H1 (cell line): ENCODE measurements at regions not wholly inside any gene's neighbourhood (a gene's known extent, or its start where the extent isn't known, plus 50 kb on each side); places are given as distances from the start of the nearest gene placed in this dataset.

Experiments
- CTCF ChIA-PET: fragments of 300-600 bp; sonication (Branson Sonifier 250); formaldehyde crosslinking; loops from one replicate; lab custom pipeline; 2021; ENCODE audit not compliant: partially characterized antibody; lab: Charles Lee
- POLR2A ChIA-PET: fragments of 300-600 bp; sonication (Branson Sonifier 250); formaldehyde crosslinking; loops from one replicate; lab custom pipeline; 2021; ENCODE audit warnings: inconsistent platforms; ENCODE audit not compliant: partially characterized antibody; lab: Charles Lee
- DNase-seq, 2 experiments: peaks; one replicate each; pipeline versions ENCODE4 v3.0.0 to v3.0.0-alpha.2; 2010 to 2022; ENCODE audit warnings: low spot score in 2 of 2, low read depth in 1 of 2, mixed read lengths in 1 of 2
- FAIRE-seq: peaks from 2 replicates; lab custom pipeline; 2011; peaks lifted over from hg19 to GRCh38; lab: Jason Lieb, UNC
- H2AFZ ChIP-seq: 2 replicates; pipeline ENCODE4 v1.8.1; 2012; ENCODE audit warnings: low read length, inconsistent platforms
- H2AK5ac ChIP-seq: 2 replicates; pipeline ENCODE4 v1.6.1; 2013; ENCODE audit warnings: low read depth, low read length
- H2BK120ac ChIP-seq: replicated peaks from 2 replicates; pipeline ENCODE3; 2013; ENCODE audit warnings: low read depth, low read length, inconsistent platforms
- H2BK12ac ChIP-seq: 2 replicates; pipeline ENCODE4 v1.6.1; 2013; ENCODE audit warnings: low read depth, low read length
- H2BK15ac ChIP-seq: 2 replicates; pipeline ENCODE4 v1.6.1; 2013; ENCODE audit warnings: low read length
- H2BK20ac ChIP-seq: 2 replicates; pipeline ENCODE4 v1.6.1; 2013; ENCODE audit warnings: low read length
- H2BK5ac ChIP-seq: 2 replicates; pipeline ENCODE4 v1.6.1; 2013; ENCODE audit warnings: low read depth, low read length
- H3K14ac ChIP-seq: 2 replicates; pipeline ENCODE4 v1.6.1; 2013; ENCODE audit warnings: inconsistent platforms; ENCODE audit not compliant: insufficient read length
- H3K18ac ChIP-seq: 2 replicates; pipeline ENCODE4 v1.6.1; 2013; ENCODE audit warnings: low read length; ENCODE audit errors: extremely low read depth
- H3K23ac ChIP-seq: 2 replicates; pipeline ENCODE4 v1.6.1; 2013; ENCODE audit warnings: inconsistent platforms; ENCODE audit not compliant: insufficient read length
- H3K23me2 ChIP-seq: 2 replicates; pipeline ENCODE4 v1.6.1; 2013; ENCODE audit warnings: low read depth, low read length
- H3K27ac ChIP-seq: 2 replicates; pipeline ENCODE4 v1.6.1; 2011; ENCODE audit warnings: low read depth, low read length, inconsistent platforms
- H3K27me3 ChIP-seq, 4 experiments: replicated peaks in 1 of 4; 1 replicate in 1 of 4; 2 replicates in 3 of 4; pipeline versions ENCODE4 v1.6.1 to v1.8.1; 2011 to 2013; ENCODE audit warnings: low read length in 3 of 4, mild to moderate bottlenecking in 3 of 4, inconsistent platforms in 2 of 4, mixed read lengths in 2 of 4, moderate library complexity in 1 of 4; ENCODE audit not compliant: control insufficient read depth in 3 of 4, insufficient read depth in 3 of 4; ENCODE audit errors: extremely low read depth in 1 of 4
- H3K36me3 ChIP-seq, 4 experiments: 2 replicates each; pipeline versions ENCODE4 v1.6.1 to v1.8.1; 2011 to 2013; ENCODE audit warnings: mild to moderate bottlenecking in 4 of 4, low read length in 3 of 4, moderate library complexity in 2 of 4, control low read depth in 1 of 4, inconsistent platforms in 1 of 4; ENCODE audit not compliant: insufficient read depth in 4 of 4, control insufficient read depth in 2 of 4
- H3K4ac ChIP-seq: replicated peaks from 2 replicates; pipeline ENCODE3; 2013; ENCODE audit warnings: low read length, low read depth, mixed read lengths, inconsistent platforms; ENCODE audit not compliant: insufficient read length
- H3K4me1 ChIP-seq, 4 experiments: replicated peaks in 1 of 4; 1 replicate in 1 of 4; 2 replicates in 3 of 4; pipeline versions ENCODE4 v1.6.1 to v1.8.1; 2011 to 2013; ENCODE audit warnings: low read length in 3 of 4, inconsistent platforms in 2 of 4, mixed read lengths in 1 of 4; ENCODE audit not compliant: insufficient read depth in 4 of 4, control insufficient read depth in 3 of 4
- H3K4me2 ChIP-seq, 2 experiments: 2 replicates each; pipeline versions ENCODE4 v1.6.1 to v1.8.1; 2011 to 2013; ENCODE audit warnings: low read depth in 2 of 2, low read length in 2 of 2, control low read depth in 1 of 2, inconsistent platforms in 1 of 2, mild to moderate bottlenecking in 1 of 2; ENCODE audit not compliant: insufficient read depth in 1 of 2
- H3K4me3 ChIP-seq, 4 experiments: fragments of 200-600, 300-600 bp in 1 of 4; sonication (generic), shearing (Covaris generic), sonication (Bioruptor Twin) in 1 of 4; 2 replicates each; pipeline versions ENCODE4 v1.5.1 to v1.8.1; 2011 to 2016; ENCODE audit warnings: low read length in 4 of 4, low read depth in 3 of 4, control low read depth in 2 of 4, inconsistent platforms in 2 of 4, mild to moderate bottlenecking in 2 of 4, mixed read lengths in 1 of 4, moderate library complexity in 1 of 4; ENCODE audit not compliant: insufficient read depth in 2 of 4; ENCODE audit errors: extremely low read depth in 1 of 4
- H3K56ac ChIP-seq: replicated peaks from 2 replicates; pipeline ENCODE3; 2013; ENCODE audit warnings: low read depth, mild to moderate bottlenecking, mixed read lengths, low read length, inconsistent platforms; ENCODE audit not compliant: insufficient read length
- H3K79me1 ChIP-seq: 2 replicates; pipeline ENCODE4 v1.6.1; 2013; ENCODE audit warnings: low read depth, low read length, control low read depth
- H3K79me2 ChIP-seq, 2 experiments: 2 replicates each; pipeline versions ENCODE4 v1.6.1 to v1.8.1; 2012 to 2013; ENCODE audit warnings: low read length in 2 of 2, mild to moderate bottlenecking in 2 of 2, inconsistent platforms in 1 of 2; ENCODE audit not compliant: insufficient read depth in 2 of 2, control insufficient read depth in 1 of 2
- H3K9ac ChIP-seq, 4 experiments: replicated peaks in 1 of 4; 1 replicate in 1 of 4; 2 replicates in 3 of 4; pipeline versions ENCODE4 v1.6.1 to v1.8.1; 2011 to 2013; ENCODE audit warnings: low read depth in 3 of 4, low read length in 3 of 4, control low read depth in 2 of 4, mild to moderate bottlenecking in 2 of 4, moderate library complexity in 2 of 4, inconsistent platforms in 1 of 4; ENCODE audit errors: extremely low read depth in 1 of 4
- H3K9me3 ChIP-seq, 2 experiments: 2 replicates each; pipeline versions ENCODE4 v1.6.1 to v1.8.1; 2012 to 2013; ENCODE audit warnings: mild to moderate bottlenecking in 2 of 2, moderate library complexity in 2 of 2, control low read depth in 1 of 2, inconsistent platforms in 1 of 2, low read depth in 1 of 2, low read length in 1 of 2, mixed read lengths in 1 of 2; ENCODE audit not compliant: insufficient read depth in 2 of 2
- H4K20me1 ChIP-seq, 2 experiments: replicated peaks in 1 of 2; 2 replicates each; pipeline versions ENCODE3 to v1.8.1; 2011 to 2013; ENCODE audit warnings: inconsistent platforms in 2 of 2, low read length in 2 of 2, mild to moderate bottlenecking in 1 of 2; ENCODE audit not compliant: insufficient read depth in 2 of 2, control insufficient read depth in 1 of 2
- H4K5ac ChIP-seq: 2 replicates; pipeline ENCODE4 v1.6.1; 2013; ENCODE audit warnings: low read length, low read depth, mixed read lengths, inconsistent platforms; ENCODE audit not compliant: insufficient read length
- H4K8ac ChIP-seq: 2 replicates; pipeline ENCODE4 v1.8.0; 2013; ENCODE audit warnings: mild to moderate bottlenecking, moderate library complexity, low read length, inconsistent platforms; ENCODE audit not compliant: insufficient read depth; ENCODE audit errors: extremely low read depth
- H4K91ac ChIP-seq: replicated peaks from 2 replicates; pipeline ENCODE3; 2013; ENCODE audit warnings: low read length, mixed read lengths, inconsistent platforms; ENCODE audit not compliant: insufficient read length
- POLR2AphosphoS5 ChIP-seq: IDR thresholded peaks from 2 replicates; pipeline ENCODE4 v1.6.1; 2011; ENCODE audit warnings: low read depth, low read length
- SIN3A ChIP-seq, 2 experiments: IDR thresholded peaks in 1 of 2; conservative IDR thresholded peaks in 1 of 2; 2 replicates each; pipeline ENCODE4 v1.6.1; 2011 to 2012; ENCODE audit warnings: low read length in 2 of 2, improper control_type of control experiment in 1 of 2, low read depth in 1 of 2, mild to moderate bottlenecking in 1 of 2
- TAF7 ChIP-seq: optimal IDR thresholded peaks from 2 replicates; pipeline ENCODE3; 2011; ENCODE audit warnings: low read depth, mild to moderate bottlenecking, inconsistent platforms, low read length, moderate library complexity, borderline replicate concordance
- TCF12 ChIP-seq: IDR thresholded peaks from 2 replicates; pipeline ENCODE4 v1.6.1; 2011; ENCODE audit warnings: low read depth, mild to moderate bottlenecking, low read length
- whole genome bisulfite sequencing, 2 experiments: shearing (Covaris generic) in 1 of 2; methylation state at CpG; one replicate each; pipeline versions ENCODE4 v1.1.6 to v1.1.7; 2013 to 2015; ENCODE audit warnings: low lambda C conversion rate in 2 of 2, mixed read lengths in 2 of 2, inconsistent platforms in 1 of 2, low coverage in 1 of 2, missing lambda C conversion rate in 1 of 2; ENCODE audit not compliant: insufficient replicate concordance in 2 of 2, insufficient coverage in 1 of 2, insufficient read length in 1 of 2; ENCODE audit errors: extremely low coverage in 1 of 2, missing lambda C conversion rate in 1 of 2; 5-methylcytosine and 5-hydroxymethylcytosine counted together

GRCh38 chr5:125056671-125057485 lies 310.4 kb upstream of the ZNF608 start:
- no peak overlapping the region; the same call in 1 of the 2 replicates for H3K18ac ChIP-seq
- TF ChIP-seq SIN3A (conservative IDR thresholded peaks at IDR 0.05 in 1 of 2, IDR thresholded peaks at IDR 0.05 in 1 of 2; ENCODE audit: low read depth in 1 of 2, low read length in 2 of 2), result peak; percentile 51 to 84; a peak in 2 of 4 replicates
- TF ChIP-seq TCF12, result 0 out of 2 replicates have a peak, but pooled peaks have one; percentile 37
- no peak for TF ChIP-seq TAF7
- peak; percentile 28; the same call in 1 of the 2 replicates for TF ChIP-seq POLR2AphosphoS5
- no peak overlapping the region; the same call in 1 of the 2 replicates for H2BK5ac ChIP-seq
- FAIRE-seq (peak; percentile 28), DNase-seq (no peak)
- H3K9me3 ChIP-seq, result no peaks in the 10 kb centered on the region
- no peak overlapping the region for H4K8ac ChIP-seq
- no peak overlapping the region for H3K9ac ChIP-seq
- H3K79me2 ChIP-seq, result no peaks in the 10 kb centered on the region
- no peaks in the 10 kb centered on the region for H3K79me1 ChIP-seq
- no peak overlapping the region for H2AK5ac ChIP-seq
- H3K23me2 ChIP-seq, result no peaks in the 10 kb centered on the region
- H2BK20ac ChIP-seq, result no peak overlapping the region
- no peak overlapping the region for H2BK12ac ChIP-seq
- peak overlapping the region in 1 of 4 experiments; percentile 20; a peak in 1 of 8 replicates for H3K4me3 ChIP-seq
- no peak overlapping the region; a peak in 1 of 4 replicates for H3K4me2 ChIP-seq
- no peak overlapping the region for H4K5ac ChIP-seq
- H3K27ac ChIP-seq, result no peak overlapping the region
- H3K56ac ChIP-seq, result no peak overlapping the region
- ChIA-PET CTCF (interaction anchor here (0.7 to 0.9 kb wide), 2 partner anchors 231 to 332 kb away, joined by 3 read pairs; no protein-coding TSS in a partner anchor), POLR2A (no interaction called here)
- H4K91ac ChIP-seq, result no peak overlapping the region
- 36% methylated on average over 6 of the region's 6 CpGs; no CpG with 5 or more reads in 1 of the 2 experiments for WGBS, 2 experiments
- no peaks in the 10 kb centered on the region for H3K36me3 ChIP-seq
- no peak overlapping the region for H2BK120ac ChIP-seq
- no peak overlapping the region for H3K14ac ChIP-seq
- H3K27me3 ChIP-seq, result no peaks in the 10 kb centered on the region
- H4K20me1 ChIP-seq, result no peaks in the 10 kb centered on the region
- H3K4me1 ChIP-seq, result peaks cover 6 to 38% (median 19%) of the 10 kb centered on the region in 4 experiments; a peak in 5 of 7 replicates
- H3K4ac ChIP-seq, result no peak overlapping the region
- no peak overlapping the region for H3K23ac ChIP-seq
- no peak overlapping the region for H2BK15ac ChIP-seq
- no peak overlapping the region for H2AFZ ChIP-seq
